ENCODE measurements at regions not wholly inside any gene's neighbourhood (a gene's known extent, or its start where the extent isn't known, plus 50 kb on each side); places are given as distances from the start of the nearest gene placed in this dataset.

DNA sequence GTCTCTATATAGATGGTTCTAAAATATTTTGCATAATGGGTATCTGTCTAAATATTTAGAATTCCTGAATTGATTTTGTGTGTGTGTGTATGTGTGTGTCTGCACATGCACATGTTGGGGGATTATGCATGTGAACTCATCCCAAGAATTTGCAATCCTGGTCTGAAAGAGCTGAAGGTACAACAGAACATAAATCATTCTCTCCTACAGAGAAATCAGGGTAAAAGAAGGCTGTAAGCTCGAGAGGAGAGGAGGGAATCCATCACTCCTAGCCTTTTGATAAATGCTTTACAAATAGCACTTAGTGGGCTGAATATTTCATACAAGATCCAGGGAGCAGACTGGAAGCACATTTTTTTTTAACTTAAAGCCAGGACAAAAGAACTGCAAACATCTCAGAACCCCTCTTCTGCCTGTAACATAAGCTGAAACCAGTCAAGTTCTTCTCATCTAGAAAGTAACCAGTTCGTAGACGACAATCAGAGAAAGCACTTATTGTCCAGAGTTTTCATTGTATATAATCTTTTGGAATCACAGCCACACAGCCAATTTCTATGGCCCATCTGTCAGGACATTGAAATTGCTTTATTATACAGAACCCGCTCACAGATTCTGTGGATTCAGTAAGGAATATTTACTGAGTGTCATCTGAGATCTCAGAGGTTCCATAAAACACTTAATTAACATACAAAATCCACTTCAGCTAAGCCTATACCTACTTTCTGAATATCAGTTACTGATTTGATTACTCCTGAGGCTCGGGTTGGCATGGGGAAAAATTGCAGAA, 541.4 kb upstream of the ZNF462 start:
- TF ChIP-seq POLR2AphosphoS5 (IDR thresholded peaks at IDR 0.05; ENCODE audit: low read depth, low read length) = no peak
- TF ChIP-seq TAF1 (IDR thresholded peaks at IDR 0.05; ENCODE audit: borderline replicate concordance, insufficient read depth, low read length) = no peak
- TF ChIP-seq, protein P1, sequence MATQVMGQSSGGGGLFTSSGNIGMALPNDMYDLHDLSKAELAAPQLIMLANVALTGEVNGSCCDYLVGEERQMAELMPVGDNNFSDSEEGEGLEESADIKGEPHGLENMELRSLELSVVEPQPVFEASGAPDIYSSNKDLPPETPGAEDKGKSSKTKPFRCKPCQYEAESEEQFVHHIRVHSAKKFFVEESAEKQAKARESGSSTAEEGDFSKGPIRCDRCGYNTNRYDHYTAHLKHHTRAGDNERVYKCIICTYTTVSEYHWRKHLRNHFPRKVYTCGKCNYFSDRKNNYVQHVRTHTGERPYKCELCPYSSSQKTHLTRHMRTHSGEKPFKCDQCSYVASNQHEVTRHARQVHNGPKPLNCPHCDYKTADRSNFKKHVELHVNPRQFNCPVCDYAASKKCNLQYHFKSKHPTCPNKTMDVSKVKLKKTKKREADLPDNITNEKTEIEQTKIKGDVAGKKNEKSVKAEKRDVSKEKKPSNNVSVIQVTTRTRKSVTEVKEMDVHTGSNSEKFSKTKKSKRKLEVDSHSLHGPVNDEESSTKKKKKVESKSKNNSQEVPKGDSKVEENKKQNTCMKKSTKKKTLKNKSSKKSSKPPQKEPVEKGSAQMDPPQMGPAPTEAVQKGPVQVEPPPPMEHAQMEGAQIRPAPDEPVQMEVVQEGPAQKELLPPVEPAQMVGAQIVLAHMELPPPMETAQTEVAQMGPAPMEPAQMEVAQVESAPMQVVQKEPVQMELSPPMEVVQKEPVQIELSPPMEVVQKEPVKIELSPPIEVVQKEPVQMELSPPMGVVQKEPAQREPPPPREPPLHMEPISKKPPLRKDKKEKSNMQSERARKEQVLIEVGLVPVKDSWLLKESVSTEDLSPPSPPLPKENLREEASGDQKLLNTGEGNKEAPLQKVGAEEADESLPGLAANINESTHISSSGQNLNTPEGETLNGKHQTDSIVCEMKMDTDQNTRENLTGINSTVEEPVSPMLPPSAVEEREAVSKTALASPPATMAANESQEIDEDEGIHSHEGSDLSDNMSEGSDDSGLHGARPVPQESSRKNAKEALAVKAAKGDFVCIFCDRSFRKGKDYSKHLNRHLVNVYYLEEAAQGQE (IDR thresholded peaks at IDR 0.05; ENCODE audit: insufficient read depth in 1 of 2, low read depth in 2 of 2, low read length in 2 of 2) = no peak
- TF ChIP-seq SIN3A (IDR thresholded peaks at IDR 0.05; ENCODE audit: borderline replicate concordance, insufficient read depth, low read length) = no peak

Measured in PFSK-1 (cell line).